ENCODE measurements at regions not wholly inside any gene's neighbourhood (a gene's known extent, or its start where the extent isn't known, plus 50 kb on each side); places are given as distances from the start of the nearest gene placed in this dataset.
"Not testable (repeated sequence)": the region's sequence is repeated elsewhere in the genome, so short reads cannot be mapped to it uniquely, and the experiment has no call there.

DNA sequence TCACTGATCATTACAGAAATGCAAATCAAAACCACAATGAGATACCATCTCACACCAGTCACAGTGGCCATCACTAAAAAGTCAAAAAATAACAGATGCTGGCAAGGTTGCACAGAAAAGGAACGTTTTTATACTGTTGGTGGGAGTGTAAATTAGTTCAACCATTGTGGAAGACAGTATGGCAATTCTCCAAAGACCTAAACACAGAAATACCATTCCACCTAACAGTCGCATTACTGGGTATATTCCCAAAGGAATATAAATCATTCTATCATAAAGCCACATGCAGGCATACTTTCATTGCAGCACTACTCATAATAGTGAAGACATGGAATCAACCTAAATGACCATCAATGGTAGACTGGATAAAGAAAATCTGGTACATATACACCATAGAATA, 83.2 kb upstream of the ARID5B start:
- DNase-seq (ENCODE audit: low read depth in 1 of 2, low spot score in 1 of 2); H3K27ac ChIP-seq; H3K4me1 ChIP-seq (ENCODE audit: low read depth); H3K36me3 ChIP-seq; H3K27me3 ChIP-seq; H3K9me3 ChIP-seq (ENCODE audit: low read depth); H3K4me3 ChIP-seq: not testable (repeated sequence)

GRCh38 chr10:61819208-61819607, 82.3 kb upstream of the ARID5B start:
- Histone ChIP-seq H3K27ac (no peak overlapping the region), H3K27me3 (no peaks in the 10 kb centered on the region), H3K9me3 (ENCODE audit: low read depth) (no peaks in the 10 kb centered on the region), H3K36me3 (no peaks in the 10 kb centered on the region), H3K4me1 (ENCODE audit: low read depth) (no peaks in the 10 kb centered on the region), H3K4me3 (no peak overlapping the region)
- no peak for DNase-seq (ENCODE audit: low read depth in 1 of 2, low spot score in 1 of 2)
- no peak for TF ChIP-seq CTCF (IDR thresholded peaks at IDR 0.05; ENCODE audit: low read depth, low read length)

DNA sequence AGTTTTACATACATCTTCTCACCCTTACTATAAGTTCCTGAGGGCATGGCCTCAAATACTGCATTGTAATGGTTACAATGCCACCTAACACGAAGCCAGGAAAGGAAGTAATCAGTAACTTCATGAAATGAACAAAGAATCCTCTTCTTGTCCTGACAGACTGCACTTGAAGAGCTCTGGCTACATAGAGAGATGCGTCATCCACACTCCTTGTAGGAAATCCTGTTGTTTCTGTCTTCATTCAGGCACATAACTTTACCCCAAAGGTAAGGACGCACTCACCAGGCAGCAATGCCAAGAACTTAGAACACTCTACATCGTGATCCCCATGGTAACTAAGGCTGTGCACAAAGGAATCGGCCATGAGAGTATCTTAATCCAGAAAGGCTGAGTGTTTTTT, 80.3 kb upstream of the ARID5B start:
- no peaks in the 10 kb centered on the region for H3K27me3 ChIP-seq
- H3K9me3 ChIP-seq (ENCODE audit: low read depth): no peaks in the 10 kb centered on the region
- no peak overlapping the region for H3K4me3 ChIP-seq
- TF ChIP-seq CTCF (IDR thresholded peaks at IDR 0.05; ENCODE audit: low read depth, low read length): no peak
- H3K36me3 ChIP-seq: no peaks in the 10 kb centered on the region
- no peak for DNase-seq (ENCODE audit: low read depth in 1 of 2, low spot score in 1 of 2)
- no peaks in the 10 kb centered on the region for H3K4me1 ChIP-seq (ENCODE audit: low read depth)
- H3K27ac ChIP-seq: no peak overlapping the region

DNA sequence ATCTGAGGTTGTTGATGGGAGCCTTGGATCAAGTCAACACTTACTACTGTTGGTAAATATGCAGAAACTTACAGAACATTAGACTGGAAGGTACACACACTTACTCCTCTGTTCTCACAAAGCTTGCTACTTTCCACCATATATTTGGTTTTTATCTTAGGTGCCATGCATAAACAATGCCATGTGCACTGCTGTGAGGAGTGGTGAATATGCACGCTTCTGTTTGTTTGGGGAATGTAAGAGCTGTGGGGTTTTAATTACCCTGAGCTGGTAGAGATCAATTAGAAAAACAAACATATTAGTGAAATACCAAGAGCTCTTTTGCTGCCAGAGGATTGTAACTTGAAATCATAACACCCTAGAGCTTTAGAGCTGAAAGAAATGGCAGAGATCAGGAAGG, 79.8 kb upstream of the ARID5B start:
- DNase-seq (ENCODE audit: low read depth in 1 of 2, low spot score in 1 of 2): no peak
- Histone ChIP-seq H3K36me3 (no peaks in the 10 kb centered on the region), H3K27ac (no peak overlapping the region), H3K4me3 (no peak overlapping the region), H3K9me3 (ENCODE audit: low read depth) (no peaks in the 10 kb centered on the region), H3K27me3 (no peaks in the 10 kb centered on the region), H3K4me1 (ENCODE audit: low read depth) (no peaks in the 10 kb centered on the region)
- TF ChIP-seq CTCF (IDR thresholded peaks at IDR 0.05; ENCODE audit: low read depth, low read length): no peak

GRCh38 chr10:61822096-61822495, 79.4 kb upstream of the ARID5B start:
- no peak overlapping the region for H3K4me3 ChIP-seq
- no peaks in the 10 kb centered on the region for H3K4me1 ChIP-seq (ENCODE audit: low read depth)
- H3K9me3 ChIP-seq (ENCODE audit: low read depth): no peaks in the 10 kb centered on the region
- no peak overlapping the region for H3K27ac ChIP-seq
- TF ChIP-seq CTCF (IDR thresholded peaks at IDR 0.05; ENCODE audit: low read depth, low read length): no peak
- DNase-seq (ENCODE audit: low read depth in 1 of 2, low spot score in 1 of 2): no peak
- no peaks in the 10 kb centered on the region for H3K36me3 ChIP-seq
- no peaks in the 10 kb centered on the region for H3K27me3 ChIP-seq

- no peak for TF ChIP-seq CTCF (IDR thresholded peaks at IDR 0.05; ENCODE audit: low read depth, low read length)
- Histone ChIP-seq H3K4me3 (no peak overlapping the region), H3K9me3 (ENCODE audit: low read depth) (no peaks in the 10 kb centered on the region), H3K4me1 (ENCODE audit: low read depth) (no peaks in the 10 kb centered on the region), H3K27me3 (no peaks in the 10 kb centered on the region), H3K36me3 (no peaks in the 10 kb centered on the region), H3K27ac (no peak overlapping the region)
- DNase-seq (ENCODE audit: low read depth in 1 of 2, low spot score in 1 of 2): no peak
Measured at GRCh38 chr10:61822781-61823230, 78.7 kb upstream of the ARID5B start.

Data from cardiac muscle cell (in vitro differentiated cells and primary cell).